ENCODE measurements at regions not wholly inside any gene's neighbourhood (a gene's known extent, or its start where the extent isn't known, plus 50 kb on each side); places are given as distances from the start of the nearest gene placed in this dataset.

DNA sequence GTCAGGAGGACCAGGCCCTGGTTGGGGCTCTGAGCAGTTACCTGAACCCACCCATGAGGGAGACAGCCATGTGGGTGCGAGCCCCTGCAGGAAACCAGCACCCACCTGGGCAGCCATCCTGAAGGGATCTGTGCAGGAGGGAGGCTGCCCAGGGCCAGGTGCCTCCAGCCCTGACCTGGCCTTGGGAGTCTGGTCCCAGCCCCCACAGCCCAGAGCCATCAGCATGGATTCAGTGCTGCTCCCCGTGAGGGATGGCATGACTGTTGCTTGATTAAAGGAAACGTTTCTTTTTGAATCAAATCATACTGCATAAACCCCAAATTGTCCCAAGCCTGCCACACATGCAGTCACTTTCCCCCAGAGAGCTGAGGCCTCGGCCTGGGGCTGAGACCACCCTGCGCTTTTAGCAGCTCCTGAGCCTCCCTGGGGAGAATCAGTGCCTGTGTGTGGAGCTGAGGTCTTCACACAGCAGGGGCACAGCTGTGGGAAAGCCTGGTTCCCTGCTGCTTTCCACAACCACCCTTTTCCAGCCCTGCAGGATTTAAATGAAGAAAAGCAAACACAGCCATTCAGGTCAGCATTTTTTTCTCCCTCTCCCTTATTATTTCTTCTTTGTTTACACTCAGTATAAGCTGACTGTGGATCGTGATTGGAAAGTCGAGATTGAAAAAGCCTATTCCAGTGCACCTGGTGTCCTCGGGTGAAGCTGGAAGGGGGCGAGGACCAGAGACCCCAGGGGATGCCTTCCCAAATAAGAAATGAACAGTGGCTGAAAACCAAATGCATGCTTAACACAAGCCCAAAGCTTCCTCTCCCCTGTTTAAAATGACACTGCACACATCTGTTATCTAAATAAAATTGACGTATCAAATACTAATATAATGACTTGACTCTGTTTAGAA, 283.9 kb downstream of the SMOC2 start:
- TF ChIP-seq, protein P1, sequence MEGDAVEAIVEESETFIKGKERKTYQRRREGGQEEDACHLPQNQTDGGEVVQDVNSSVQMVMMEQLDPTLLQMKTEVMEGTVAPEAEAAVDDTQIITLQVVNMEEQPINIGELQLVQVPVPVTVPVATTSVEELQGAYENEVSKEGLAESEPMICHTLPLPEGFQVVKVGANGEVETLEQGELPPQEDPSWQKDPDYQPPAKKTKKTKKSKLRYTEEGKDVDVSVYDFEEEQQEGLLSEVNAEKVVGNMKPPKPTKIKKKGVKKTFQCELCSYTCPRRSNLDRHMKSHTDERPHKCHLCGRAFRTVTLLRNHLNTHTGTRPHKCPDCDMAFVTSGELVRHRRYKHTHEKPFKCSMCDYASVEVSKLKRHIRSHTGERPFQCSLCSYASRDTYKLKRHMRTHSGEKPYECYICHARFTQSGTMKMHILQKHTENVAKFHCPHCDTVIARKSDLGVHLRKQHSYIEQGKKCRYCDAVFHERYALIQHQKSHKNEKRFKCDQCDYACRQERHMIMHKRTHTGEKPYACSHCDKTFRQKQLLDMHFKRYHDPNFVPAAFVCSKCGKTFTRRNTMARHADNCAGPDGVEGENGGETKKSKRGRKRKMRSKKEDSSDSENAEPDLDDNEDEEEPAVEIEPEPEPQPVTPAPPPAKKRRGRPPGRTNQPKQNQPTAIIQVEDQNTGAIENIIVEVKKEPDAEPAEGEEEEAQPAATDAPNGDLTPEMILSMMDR (IDR thresholded peaks at IDR 0.05): no peak
- no peak for TF ChIP-seq POLR2A (IDR thresholded peaks at IDR 0.05)
